HG03039 (cell line): ENCODE measurements at regions not wholly inside any gene's neighbourhood (a gene's known extent, or its start where the extent isn't known, plus 50 kb on each side); places are given as distances from the start of the nearest gene placed in this dataset.
"Not testable (repeated sequence)": the region's sequence is repeated elsewhere in the genome, so short reads cannot be mapped to it uniquely, and the experiment has no call there.

Experiments used
- ATAC-seq: cut with Tn5 transposase; IDR thresholded peaks from one replicate; pipeline ENCODE4 v1.9.1; 2021; ENCODE audit warnings: mild to moderate bottlenecking, moderate library complexity; ENCODE audit not compliant: unreplicated experiment

DNA sequence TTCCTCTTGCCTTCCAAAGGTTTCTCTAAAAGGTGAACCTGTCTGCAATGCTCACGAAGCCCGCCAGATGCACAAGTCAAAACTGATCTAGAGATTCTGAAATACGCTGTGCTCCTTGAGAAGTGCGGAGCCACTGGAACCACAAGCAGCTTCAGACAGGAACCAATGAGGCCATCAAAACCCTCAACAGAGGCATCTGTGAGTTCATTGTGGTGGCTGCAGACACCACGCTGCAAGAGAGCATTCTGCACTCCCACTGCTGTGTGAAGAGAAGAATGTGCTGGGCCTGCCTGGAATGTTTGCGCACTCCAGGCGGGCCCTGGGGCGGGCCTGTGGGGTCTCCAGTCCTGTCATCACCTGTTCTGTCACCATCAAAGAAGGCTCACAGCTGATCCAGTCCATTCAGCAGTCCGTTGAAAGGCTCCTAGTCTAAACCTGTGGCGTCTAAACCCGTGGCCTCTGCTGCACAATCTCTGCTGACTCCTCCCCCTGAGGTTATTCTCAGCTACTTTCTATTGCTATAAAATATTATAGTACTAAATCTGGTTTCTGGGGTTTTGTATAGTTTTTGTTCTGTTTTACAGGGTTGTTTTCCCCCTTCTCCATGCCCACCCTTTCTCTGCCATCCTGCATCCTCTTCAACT lies 187.4 kb downstream of the FAM72C start:
- not testable (repeated sequence) for ATAC-seq

DNA sequence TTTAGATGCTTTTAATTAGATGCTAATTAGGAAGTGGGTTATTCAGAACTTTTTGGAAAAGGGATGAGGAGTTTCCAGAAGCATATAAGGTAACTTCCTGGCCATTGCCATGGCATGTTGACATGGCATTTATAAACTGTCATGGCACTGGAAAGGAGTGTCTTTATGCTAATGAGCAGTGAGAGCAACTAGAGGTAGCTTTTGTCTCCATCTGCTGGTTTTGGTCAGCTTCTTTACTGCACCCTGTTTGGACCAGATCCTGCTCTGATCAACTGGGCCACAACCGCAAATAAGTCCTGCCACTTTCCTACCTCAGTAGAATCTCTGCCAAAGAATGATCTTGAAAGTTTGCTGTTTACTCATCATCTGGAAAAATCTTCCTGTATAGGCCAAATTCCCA lies 193.6 kb downstream of the FAM72C start:
- ATAC-seq = not testable (repeated sequence)

DNA sequence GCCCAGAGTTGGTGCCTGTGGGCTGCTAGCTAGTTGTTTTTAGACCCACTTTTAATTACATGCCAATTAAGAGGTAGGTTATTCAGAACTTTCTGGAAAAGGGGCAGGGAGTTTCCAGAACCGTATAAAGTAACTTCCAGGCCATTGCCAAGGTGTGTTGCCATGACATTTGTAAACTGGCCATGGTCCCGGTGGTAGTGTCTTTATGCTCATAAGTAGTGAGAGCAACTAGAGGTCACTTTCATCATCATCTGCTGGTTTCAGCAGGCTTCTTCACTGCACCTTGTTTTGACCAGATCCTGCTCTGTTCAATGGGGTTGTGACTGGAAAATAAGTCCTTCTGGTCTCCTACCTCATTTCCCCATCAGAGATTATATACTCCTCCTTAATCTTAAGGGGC lies 207.0 kb downstream of the FAM72C start:
- not testable (repeated sequence) for ATAC-seq

DNA sequence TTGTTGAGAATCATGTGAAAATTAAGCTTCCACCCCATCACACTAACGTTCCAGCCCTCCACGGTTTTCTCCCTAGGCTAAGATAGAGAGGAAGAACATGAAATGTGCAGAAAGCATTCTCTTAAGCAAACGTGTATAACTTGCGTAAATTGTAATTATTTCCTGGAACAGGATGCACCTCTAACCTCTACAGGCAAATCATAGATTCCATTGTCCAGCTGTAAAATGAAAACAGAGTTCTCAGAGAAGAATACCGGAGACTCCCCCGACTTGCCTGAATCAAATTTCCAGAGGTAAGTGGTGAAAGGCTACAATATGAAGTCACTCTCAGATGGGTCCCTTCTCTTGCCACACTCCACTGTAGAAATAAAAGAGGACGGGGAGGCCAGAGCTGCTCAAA lies 211.4 kb downstream of the FAM72C start:
- ATAC-seq = not testable (repeated sequence)

DNA sequence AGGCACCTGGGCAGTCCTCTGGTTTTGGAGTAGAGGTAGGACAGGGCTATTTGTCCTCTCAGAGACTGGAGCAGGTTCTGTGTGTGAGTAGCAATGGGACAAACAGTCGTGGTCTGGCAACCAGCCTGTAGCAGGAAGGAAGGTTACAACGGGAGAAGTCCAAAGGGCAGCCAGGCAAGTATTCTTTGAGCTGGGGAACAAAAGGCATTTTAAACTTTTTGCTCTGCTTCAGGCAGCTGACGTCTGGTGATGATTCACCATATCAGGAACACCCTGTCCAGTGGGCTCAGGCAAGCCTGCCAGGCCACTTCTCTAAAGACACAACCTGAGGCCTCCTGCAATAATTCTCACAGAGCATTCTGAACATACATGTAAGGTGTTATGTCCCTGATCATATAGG lies 215.8 kb downstream of the FAM72C start:
- not testable (repeated sequence) for ATAC-seq

DNA sequence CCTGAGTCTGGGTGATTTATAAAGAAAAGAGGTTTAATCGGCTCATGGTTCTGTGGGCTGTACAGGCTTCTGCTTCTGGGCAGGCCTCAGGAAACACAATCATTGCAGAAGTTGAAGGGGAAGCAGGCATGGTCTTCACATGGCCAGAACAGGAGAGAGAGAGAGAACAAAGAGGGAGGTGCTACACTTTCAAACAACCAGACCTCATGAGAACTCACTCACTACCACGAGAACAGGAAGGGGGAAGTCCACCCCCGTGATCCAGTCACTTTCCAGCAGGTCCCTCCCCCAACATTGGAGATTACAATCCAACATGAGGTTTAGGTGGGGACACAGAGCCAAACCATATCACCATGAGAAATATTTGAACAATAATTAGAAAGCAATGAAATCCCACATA lies 222.9 kb downstream of the FAM72C start:
- no peak for ATAC-seq

DNA sequence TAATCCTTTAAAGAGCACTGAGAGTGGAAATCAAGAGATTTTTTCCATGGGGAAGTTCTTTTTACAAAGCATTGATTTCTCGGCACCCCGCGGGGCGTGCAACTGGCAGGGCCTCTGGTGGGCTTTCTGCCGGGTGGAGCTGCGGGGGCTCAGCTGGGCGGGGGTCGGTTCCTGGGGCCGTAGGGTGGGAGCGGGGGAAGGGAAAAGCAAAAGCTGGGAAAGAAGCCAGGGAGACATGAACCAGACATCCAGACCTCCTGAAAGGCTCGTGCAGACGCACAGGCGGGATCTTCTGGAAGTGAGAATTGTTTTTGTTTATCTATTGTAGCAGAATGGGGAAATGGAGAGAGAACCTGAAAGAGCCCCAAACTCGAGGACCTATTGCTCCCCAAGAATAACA lies 235.2 kb downstream of the FAM72C start:
- ATAC-seq = no peak

DNA sequence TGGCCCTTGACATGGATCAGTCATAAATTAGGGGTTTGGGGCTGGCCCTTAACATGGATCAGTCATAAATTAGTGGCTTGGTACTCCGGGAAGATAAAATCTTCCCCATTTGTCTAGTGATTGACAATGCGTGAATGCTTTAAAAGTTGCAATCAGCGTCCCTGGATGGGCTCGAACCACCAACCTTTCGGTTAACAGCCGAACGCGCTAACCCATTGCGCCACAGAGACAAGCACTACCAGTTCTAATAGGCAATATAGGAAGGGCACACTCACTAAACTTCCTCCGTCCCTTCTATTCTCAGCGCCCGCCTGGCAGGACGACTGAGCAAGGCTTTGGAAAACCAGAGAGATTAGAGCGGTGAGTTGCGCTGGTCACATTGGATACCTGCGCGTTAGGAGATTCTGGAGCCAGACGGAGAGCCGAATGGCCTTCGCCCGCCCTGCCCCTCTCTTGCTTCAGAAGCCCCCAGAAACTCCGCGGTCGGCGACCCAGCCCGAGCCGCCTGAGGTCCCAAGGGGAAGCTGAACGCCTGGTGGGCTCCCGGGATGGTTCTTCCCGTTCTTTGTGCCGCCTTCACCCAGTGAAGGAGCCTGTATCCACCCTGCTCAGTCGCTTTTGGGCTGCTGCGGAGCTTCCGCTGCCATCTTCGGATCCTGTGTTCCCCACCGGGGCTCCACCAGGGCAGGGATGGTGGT lies 235.9 kb downstream of the FAM72C start:
- ATAC-seq = no peak

DNA sequence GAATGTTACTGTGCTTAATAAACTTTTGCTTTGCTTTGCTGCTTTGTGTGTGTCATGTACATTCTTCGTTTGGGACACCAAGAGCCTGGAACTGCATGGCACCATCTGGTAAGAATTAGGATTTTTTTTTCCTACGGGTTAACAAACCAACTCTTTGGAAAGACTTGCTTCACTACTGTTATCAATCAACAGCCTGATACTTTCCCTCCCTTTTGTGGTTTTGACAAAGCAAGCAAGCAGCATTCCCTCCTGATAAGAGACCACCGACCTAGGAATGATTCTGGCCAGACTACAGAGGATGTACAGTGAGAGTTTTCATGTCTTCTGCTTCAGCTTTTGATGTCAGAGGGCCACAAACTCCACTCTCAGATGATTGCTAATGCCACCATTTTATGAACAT lies 237.5 kb downstream of the FAM72C start:
- ATAC-seq = not testable (repeated sequence)

DNA sequence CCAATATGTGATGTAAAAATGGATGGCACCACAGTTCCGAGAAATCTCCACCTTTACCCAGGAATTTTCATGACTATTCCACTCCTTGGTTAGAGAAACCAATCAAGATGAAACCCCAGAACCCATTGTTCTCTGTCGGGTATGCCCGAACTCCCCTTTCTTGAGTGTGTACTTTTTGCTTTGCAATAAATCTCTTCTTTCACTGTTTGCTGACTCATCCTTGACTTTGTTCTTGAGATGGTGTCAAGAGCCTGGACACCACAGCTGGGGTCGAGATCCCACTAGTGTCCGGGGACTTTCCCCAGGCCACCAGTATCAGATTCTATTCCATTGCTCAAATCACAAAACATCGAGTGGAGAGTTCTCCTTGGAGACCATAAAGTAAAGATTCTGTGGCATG lies 240.9 kb downstream of the FAM72C start:
- not testable (repeated sequence) for ATAC-seq

DNA sequence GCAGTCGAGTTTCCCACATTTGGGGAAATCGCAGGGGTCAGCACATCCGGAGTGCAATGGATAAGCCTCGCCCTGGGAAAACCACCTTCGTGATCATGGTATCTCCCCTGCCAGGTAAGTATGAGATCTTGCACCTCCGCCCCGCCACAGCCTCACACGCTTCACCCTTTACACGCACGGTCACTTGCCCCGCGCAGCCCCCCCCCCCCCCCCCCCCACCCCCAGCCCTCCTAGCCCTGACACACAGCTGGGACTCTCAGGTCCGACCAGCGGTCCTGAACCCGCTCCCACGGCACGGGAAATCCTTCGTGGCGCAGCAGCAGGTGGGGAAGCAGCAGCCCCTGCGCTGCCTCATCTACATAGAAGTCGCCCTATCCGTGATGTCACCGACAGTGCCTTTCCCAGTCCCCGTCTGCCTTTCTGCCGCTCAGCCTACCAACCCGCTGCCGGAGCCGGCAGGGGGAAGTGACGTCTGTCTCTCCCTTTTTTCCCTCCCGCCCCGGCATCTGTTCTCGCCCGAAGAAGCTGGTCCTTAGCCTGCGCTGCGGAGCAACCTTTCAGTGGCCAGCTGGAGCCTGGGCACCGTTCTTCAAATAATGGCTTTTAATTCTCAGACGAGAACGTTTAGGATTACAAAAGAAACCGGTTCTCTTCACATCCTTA lies 242.2 kb downstream of the FAM72C start:
- ATAC-seq = peak; percentile 70

DNA sequence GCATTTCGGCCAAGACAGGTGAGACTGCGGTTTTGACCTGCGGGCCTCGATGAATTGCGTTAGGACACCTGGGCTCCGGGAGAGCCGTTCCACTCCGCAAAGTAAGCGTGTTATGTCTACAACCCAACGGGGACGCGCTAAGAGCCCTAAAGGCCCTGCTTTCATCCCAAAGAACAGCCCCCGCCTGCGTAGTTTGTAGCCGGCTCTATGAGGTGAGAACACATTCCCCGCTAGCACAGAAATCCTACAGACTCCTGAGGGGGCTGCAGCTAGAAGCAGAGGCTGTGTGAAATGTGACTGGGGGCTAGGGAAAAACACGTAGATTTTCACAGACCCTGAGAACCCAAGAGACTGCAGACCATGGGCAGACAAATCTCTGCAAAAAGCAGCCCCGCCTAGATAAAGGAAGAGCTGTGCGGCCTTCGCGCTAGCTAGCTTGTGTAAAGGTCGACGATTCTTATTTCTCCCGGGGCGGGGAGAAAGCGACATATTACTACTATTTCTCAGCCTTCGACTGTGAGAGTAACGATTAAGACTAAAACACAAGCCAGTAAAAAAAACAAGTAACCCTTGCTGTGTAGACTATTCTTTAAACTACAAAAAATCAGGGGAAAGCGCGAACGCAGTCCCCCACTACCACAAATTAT lies 242.9 kb downstream of the FAM72C start:
- peak; percentile 87 for ATAC-seq

DNA sequence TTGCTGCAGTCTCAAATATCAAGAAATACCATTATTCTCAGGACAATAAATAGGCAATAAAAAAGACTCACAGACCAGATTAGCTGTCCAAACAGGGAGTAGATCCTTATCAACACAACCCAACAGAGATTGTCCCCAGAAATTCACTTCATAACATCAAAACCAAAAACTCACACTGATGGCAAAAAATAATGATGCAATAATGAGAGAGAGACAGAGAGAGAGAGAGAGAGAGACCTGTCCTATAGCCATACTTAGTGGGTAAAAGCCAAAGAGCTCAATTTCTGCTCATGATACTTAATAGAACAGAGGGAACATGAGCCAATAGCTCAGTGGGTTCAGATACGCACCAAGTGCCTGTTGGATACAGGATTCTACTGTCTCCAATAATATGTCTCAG lies 244.5 kb downstream of the FAM72C start:
- no peak for ATAC-seq

DNA sequence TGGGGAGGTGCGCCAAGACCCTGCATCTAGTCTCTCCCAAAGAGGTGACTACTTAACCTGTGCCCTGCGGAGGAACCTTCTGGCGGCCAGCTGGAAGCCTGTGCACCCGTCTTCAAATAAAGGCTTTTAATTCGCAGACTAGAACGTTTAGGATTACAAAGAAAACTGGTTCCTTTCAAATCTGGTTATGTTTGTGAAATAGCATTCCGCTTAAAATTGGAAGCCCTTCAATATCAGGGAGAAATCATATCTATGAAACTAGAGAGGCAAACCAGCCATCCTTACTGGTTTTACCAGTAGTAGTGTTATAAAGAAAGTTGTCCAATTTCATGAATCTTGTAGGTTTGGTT lies 250.8 kb downstream of the FAM72C start:
- ATAC-seq = no peak

DNA sequence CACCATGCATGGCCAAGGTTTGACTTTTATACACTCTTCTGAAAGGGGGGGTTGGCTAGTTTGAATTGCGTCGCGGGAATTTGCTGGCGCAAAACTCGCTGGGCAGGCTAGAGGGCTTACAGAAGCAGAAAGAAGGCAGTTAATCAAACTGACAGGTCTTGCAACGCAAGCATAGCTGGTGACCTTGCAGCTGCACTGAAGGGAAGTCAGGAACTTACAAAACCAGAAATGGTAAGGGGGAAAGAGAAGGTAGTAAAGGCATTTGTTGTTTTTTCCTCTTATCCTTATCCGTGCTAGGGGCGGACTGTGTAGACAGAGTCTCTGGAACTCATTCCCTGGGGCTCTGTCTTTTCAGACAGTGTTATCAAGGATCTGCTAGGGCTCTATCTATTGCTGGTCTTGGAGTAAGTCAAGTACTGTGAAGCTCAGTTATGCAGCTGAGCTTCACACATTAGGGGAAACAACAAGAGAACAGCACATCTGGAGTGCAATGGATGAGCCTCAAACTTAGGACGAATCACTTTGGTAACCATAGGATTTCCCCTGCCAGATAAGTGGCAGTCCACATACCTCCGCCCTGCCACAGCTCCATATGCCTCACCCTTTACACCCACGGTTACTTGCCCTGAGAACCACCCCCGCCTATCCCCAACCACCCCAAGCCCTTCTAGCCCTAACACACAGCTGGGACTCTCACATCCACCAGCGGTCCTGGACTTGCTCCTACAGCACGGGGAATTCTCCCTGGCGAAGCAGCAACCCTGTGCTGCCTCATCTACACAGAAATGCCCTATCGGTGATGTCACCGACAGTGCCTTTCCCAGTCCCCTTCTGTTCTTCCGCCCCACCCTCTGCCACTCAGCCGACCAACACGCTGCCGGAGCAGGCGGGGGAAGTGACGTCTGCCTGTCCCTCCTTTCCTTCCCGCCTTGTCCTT lies 251.4 kb downstream of the FAM72C start:
- ATAC-seq = no peak

DNA sequence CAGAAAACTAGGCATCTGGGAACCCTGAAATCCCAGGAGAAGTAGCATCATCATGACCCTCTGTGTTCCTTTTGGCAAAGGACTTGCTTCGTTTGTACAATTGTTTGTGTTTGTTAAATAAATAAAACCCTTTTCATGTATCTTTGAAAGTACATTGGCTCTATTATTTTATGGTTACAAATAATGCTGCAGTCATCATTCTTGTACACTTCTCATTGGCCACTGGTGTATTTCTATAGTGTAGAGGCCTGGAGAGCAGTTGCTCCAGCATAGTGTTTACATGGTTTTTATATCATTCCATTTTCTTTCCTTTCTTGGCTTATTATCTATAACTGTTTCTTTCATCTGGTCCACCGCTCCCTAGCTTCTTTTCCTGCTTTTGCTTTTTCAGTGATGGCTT lies 253.3 kb downstream of the FAM72C start:
- no peak for ATAC-seq

DNA sequence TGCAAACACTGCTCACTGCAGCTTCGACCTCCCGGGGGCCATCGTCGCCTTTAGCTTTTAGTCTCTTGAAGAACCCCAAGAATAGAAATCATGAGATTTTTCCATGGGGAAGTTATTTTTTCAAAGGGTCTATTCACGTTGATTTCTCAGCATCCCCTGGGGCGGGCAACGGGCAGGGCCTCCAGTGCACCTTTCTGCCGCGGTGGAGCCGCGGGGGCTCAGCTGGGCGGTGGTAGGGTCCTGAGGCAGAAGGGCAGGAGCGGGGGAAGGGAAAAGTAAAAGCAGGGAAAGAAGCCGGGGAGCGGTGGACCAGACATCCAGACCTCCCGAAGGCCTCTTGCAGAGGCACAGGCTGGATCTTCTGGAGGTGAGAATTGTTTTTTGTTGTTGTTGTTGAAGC lies 253.8 kb downstream of the FAM72C start:
- no peak for ATAC-seq

DNA sequence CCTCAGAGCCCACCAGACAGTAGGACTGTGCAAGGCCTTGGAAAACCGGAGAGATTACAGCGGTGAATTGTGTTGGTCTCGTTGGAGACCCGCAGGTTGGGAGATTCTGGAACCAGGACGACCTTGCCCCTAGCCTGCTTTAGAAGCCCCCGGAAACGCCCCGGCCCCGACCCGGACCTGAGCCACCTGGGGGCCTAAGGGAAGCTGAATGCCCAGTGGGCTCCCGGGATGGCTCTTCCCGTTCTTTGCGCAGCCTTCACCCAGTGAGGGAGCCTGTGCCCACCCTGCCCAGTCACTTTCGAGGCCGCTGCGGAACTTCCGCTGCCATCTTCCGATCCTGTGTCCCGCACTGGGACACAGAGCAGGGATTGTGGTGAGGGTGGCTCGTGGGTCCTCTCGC lies 254.4 kb downstream of the FAM72C start:
- no peak for ATAC-seq

DNA sequence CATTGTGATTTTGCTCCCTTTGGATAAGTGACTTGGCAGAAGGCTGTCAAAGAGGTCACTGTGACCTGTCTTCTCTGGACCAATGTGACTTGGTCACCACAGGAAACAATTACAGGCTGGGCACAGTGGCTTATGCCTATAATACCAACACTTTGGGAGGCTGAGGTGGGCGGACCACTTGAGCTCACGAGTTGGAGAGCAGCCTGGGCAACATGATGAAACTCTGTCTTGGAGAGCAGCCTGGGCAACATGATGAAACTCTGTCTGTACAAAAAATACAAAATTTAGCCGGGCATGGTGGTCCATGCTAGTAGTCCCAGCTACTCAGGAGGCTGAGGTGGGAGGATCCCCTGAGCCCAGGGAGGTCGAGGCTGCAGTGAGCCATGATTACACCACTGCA lies 256.9 kb downstream of the FAM72C start:
- ATAC-seq = not testable (repeated sequence)

DNA sequence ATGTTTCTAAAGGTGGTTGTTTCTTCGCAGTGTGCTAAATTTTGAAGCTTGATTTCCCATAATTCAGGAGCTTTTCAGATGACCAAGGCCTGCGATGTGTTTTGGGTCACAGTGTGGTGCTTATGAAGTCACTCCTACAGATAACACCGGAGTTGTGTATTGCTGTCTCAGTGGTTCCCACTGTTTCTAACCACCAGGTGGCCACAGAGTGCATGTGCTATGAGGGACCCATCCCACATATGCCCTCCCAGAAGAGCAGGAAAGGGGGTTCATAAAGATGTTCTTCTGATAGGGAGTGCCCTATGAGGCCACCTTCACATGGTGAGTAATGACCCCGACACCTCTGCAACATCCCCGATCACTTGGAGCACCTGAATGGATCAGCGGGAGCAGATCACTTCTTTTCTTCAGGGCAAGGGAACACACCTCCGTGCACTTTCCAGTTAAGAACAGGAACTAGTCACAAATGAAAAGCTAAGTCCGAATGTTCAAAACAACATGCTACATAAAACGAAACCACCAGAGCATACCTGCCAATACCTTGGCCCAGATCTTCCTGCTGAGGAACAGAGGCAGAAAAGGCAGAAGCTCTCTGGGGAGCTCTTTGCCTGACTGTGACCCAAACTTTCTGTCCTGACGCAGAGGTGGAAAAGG lies 262.1 kb downstream of the FAM72C start:
- not testable (repeated sequence) for ATAC-seq
